ENCODE measurements at regions not wholly inside any gene's neighbourhood (a gene's known extent, or its start where the extent isn't known, plus 50 kb on each side); places are given as distances from the start of the nearest gene placed in this dataset.
A peak's percentile ranks its signal among the peaks of the same experiment; 100 is the strongest.

DNA sequence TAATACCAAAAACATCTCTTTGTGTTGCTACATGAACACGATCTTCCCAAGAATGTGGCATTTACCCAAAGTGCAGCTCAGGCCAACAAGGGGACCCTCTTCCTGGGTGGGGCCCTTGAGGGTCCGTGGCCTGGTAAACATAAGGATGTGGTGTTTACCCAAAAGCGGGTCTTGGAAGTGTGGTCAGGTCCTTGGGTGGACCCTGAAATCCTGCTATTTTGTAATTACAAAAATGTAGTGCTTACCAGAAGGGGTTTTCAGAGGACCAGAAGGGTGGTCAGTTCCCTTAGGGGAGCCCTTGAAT is 87.8 kb upstream of the PRDM11 start:
- FAIRE-seq = no peak

DNA sequence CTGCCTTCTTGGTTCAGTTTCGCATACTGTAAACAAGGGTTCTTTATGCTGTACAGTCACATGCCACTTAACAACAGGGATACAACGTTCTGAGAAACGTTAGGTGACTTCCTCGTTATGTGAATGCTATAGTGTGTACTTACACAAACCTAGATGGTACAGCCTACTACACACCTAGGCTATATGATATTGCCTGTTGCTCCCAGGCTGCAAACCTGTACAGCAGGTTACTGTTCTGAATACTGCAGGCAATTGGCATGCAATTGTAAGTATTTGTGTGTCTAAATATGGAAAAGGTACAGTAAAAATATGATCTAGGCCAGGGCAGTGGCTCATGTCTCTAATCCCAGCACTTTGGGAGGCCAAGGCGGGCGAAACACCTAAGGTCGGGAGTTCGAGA is 85.7 kb upstream of the PRDM11 start:
- dilution Hi-C loops (cut with MboI; ENCODE audit: extremely low pct_ligation_motif_present, low sequenced_read_pairs) = no loop called here
- H4K20me1 ChIP-seq (ENCODE audit: control insufficient read depth, extremely low read depth, insufficient read depth, low read length) = no peaks in the 10 kb centered on the region
- H3K9ac ChIP-seq (ENCODE audit: control insufficient read depth, extremely low read depth, insufficient read depth, low read length) = no peak overlapping the region
- no peak for TF ChIP-seq EZH2 (IDR thresholded peaks at IDR 0.05; ENCODE audit: low read length)
- TF ChIP-seq, protein P1, sequence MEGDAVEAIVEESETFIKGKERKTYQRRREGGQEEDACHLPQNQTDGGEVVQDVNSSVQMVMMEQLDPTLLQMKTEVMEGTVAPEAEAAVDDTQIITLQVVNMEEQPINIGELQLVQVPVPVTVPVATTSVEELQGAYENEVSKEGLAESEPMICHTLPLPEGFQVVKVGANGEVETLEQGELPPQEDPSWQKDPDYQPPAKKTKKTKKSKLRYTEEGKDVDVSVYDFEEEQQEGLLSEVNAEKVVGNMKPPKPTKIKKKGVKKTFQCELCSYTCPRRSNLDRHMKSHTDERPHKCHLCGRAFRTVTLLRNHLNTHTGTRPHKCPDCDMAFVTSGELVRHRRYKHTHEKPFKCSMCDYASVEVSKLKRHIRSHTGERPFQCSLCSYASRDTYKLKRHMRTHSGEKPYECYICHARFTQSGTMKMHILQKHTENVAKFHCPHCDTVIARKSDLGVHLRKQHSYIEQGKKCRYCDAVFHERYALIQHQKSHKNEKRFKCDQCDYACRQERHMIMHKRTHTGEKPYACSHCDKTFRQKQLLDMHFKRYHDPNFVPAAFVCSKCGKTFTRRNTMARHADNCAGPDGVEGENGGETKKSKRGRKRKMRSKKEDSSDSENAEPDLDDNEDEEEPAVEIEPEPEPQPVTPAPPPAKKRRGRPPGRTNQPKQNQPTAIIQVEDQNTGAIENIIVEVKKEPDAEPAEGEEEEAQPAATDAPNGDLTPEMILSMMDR (optimal IDR thresholded peaks at IDR 0.05 in 1 of 3, IDR thresholded peaks at IDR 0.05 in 1 of 3, conservative IDR thresholded peaks at IDR 0.05 in 1 of 3; ENCODE audit: extremely low read depth in 1 of 3, insufficient read depth in 2 of 3, low read length in 3 of 3) = no peak
- H3K4me1 ChIP-seq (ENCODE audit: control insufficient read depth, extremely low read depth, insufficient read depth, low read length) = peaks cover 5% of the 10 kb centered on the region
- no peak overlapping the region for H3K4me3 ChIP-seq (ENCODE audit: control insufficient read depth in 2 of 3, extremely low read depth in 1 of 3, insufficient read depth in 2 of 3, low read depth in 1 of 3, low read length in 3 of 3)
- DNase-seq (ENCODE audit: low read depth, low spot score) (no peak), FAIRE-seq (peak; percentile 34)
- H3K9me3 ChIP-seq (ENCODE audit: control insufficient read depth, low read depth, low read length) = no peaks in the 10 kb centered on the region
- no peaks in the 10 kb centered on the region for H3K36me3 ChIP-seq (ENCODE audit: control insufficient read depth in 2 of 2, extremely low read depth in 1 of 2, insufficient read depth in 2 of 2, low read length in 2 of 2)
- H2AFZ ChIP-seq (ENCODE audit: control insufficient read depth, low read length) = no peak overlapping the region
- H3K4me2 ChIP-seq (ENCODE audit: control insufficient read depth, extremely low read depth, insufficient read depth, low read depth, low read length) = no peak overlapping the region
- H3K9me1 ChIP-seq (ENCODE audit: control insufficient read depth, extremely low read depth, insufficient read depth, low read length) = no peaks in the 10 kb centered on the region
- H3K27ac ChIP-seq (ENCODE audit: control insufficient read depth, insufficient read depth, low read length) = no peak overlapping the region
- H3K27me3 ChIP-seq (ENCODE audit: control insufficient read depth, extremely low read depth, insufficient read depth, low read length) = no peaks in the 10 kb centered on the region
- H3K79me2 ChIP-seq (ENCODE audit: control insufficient read depth, insufficient read depth, low read length) = no peaks in the 10 kb centered on the region

More for the DNA sequence above, 87.8 kb upstream of the PRDM11 start:
- Histone ChIP-seq H3K4me2 (ENCODE audit: control insufficient read depth, extremely low read depth, insufficient read depth, low read depth, low read length) (no peak overlapping the region), H3K4me1 (ENCODE audit: control insufficient read depth, extremely low read depth, insufficient read depth, low read length) (peaks cover 5% of the 10 kb centered on the region), H3K27me3 (ENCODE audit: control insufficient read depth, extremely low read depth, insufficient read depth, low read length) (no peaks in the 10 kb centered on the region), H3K79me2 (ENCODE audit: control insufficient read depth, insufficient read depth, low read length) (no peaks in the 10 kb centered on the region), H3K27ac (ENCODE audit: control insufficient read depth, insufficient read depth, low read length) (no peak overlapping the region), H3K36me3 (ENCODE audit: control insufficient read depth in 2 of 2, extremely low read depth in 1 of 2, insufficient read depth in 2 of 2, low read length in 2 of 2) (no peaks in the 10 kb centered on the region), H3K9me1 (ENCODE audit: control insufficient read depth, extremely low read depth, insufficient read depth, low read length) (no peaks in the 10 kb centered on the region), H2AFZ (ENCODE audit: control insufficient read depth, low read length) (no peak overlapping the region), H3K9me3 (ENCODE audit: control insufficient read depth, low read depth, low read length) (no peaks in the 10 kb centered on the region), H3K9ac (ENCODE audit: control insufficient read depth, extremely low read depth, insufficient read depth, low read length) (no peak overlapping the region), H3K4me3 (ENCODE audit: control insufficient read depth in 2 of 3, extremely low read depth in 1 of 3, insufficient read depth in 2 of 3, low read depth in 1 of 3, low read length in 3 of 3) (no peak overlapping the region), H4K20me1 (ENCODE audit: control insufficient read depth, extremely low read depth, insufficient read depth, low read length) (no peaks in the 10 kb centered on the region)
- TF ChIP-seq EZH2 (IDR thresholded peaks at IDR 0.05; ENCODE audit: low read length) = no peak
- TF ChIP-seq, protein P1 (optimal IDR thresholded peaks at IDR 0.05 in 1 of 3, IDR thresholded peaks at IDR 0.05 in 1 of 3, conservative IDR thresholded peaks at IDR 0.05 in 1 of 3; ENCODE audit: extremely low read depth in 1 of 3, insufficient read depth in 2 of 3, low read length in 3 of 3) = no peak
- no peak for DNase-seq (ENCODE audit: low read depth, low spot score)
- dilution Hi-C loops (cut with MboI; ENCODE audit: extremely low pct_ligation_motif_present, low sequenced_read_pairs) = no loop called here
